Body of pancreas (tissue), 4 donors: ENCODE measurements at regions not wholly inside any gene's neighbourhood (a gene's known extent, or its start where the extent isn't known, plus 50 kb on each side); places are given as distances from the start of the nearest gene placed in this dataset.
"Not testable (repeated sequence)": the region's sequence is repeated elsewhere in the genome, so short reads cannot be mapped to it uniquely, and the experiment has no call there.

ENCODE experiments used
- POLR2A ChIP-seq, 3 donors: fragments of 450-650 bp; IDR thresholded peaks; one replicate each; pipeline ENCODE4 v1.6.1; 2016; ENCODE audit warnings: antibody characterized with exemption in 3 of 3, mild to moderate bottlenecking in 2 of 3
- TF ChIP-seq, protein P1 (sequence below), 7 experiments: fragments of 450-650 bp in 4 of 7; fragments of 200-600 bp in 3 of 7; sonication (generic) in 3 of 7; IDR thresholded peaks; one replicate each; pipeline ENCODE4 v1.5.1; 2016 to 2019; ENCODE audit warnings: antibody characterized with exemption in 7 of 7

DNA sequence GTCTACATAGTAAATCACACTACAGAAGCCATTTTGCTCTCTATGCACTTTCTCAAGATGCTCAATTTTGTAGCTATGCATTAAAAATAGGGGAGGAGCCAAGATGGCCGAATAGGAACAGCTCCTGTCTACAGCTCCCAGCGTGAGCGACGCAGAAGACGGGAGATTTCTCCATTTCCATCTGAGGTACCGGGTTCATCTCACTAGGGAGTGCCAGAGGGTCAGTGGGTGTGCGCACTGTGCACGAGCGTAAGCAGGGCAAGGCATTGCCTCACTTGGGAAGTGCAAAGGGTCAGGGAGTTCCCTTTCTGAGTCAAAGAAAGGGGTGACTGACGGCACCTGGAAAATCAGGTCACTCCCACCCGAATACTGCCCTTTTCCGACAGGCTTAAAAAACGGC lies 699.8 kb downstream of the XPNPEP1 start:
- TF ChIP-seq, protein P1, sequence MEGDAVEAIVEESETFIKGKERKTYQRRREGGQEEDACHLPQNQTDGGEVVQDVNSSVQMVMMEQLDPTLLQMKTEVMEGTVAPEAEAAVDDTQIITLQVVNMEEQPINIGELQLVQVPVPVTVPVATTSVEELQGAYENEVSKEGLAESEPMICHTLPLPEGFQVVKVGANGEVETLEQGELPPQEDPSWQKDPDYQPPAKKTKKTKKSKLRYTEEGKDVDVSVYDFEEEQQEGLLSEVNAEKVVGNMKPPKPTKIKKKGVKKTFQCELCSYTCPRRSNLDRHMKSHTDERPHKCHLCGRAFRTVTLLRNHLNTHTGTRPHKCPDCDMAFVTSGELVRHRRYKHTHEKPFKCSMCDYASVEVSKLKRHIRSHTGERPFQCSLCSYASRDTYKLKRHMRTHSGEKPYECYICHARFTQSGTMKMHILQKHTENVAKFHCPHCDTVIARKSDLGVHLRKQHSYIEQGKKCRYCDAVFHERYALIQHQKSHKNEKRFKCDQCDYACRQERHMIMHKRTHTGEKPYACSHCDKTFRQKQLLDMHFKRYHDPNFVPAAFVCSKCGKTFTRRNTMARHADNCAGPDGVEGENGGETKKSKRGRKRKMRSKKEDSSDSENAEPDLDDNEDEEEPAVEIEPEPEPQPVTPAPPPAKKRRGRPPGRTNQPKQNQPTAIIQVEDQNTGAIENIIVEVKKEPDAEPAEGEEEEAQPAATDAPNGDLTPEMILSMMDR (IDR thresholded peaks at IDR 0.05), result not testable (repeated sequence)
- not testable (repeated sequence) for TF ChIP-seq POLR2A (IDR thresholded peaks at IDR 0.05)
